ENCODE measurements at regions not wholly inside any gene's neighbourhood (a gene's known extent, or its start where the extent isn't known, plus 50 kb on each side); places are given as distances from the start of the nearest gene placed in this dataset.

GRCh38 chr3:124588036-124588435 is 142.2 kb upstream of the UMPS start:
- DNase-seq (ENCODE audit: low spot score) (no peak), FAIRE-seq (no peak), ATAC-seq (no peak)
- Histone ChIP-seq H3K4me2 (ENCODE audit: low read depth, low read length) (no peak overlapping the region), H3K27ac (ENCODE audit: extremely low read length, insufficient read depth, low read length) (no peak overlapping the region), H3K9ac (ENCODE audit: insufficient read depth, low read depth, low read length) (no peak overlapping the region), H2AFZ (ENCODE audit: low read length) (no peak overlapping the region), H4K20me1 (ENCODE audit: insufficient read depth, low read length) (no peaks in the 10 kb centered on the region), H3K36me3 (replicated peaks in 1 of 2; ENCODE audit: control insufficient read depth in 1 of 2, insufficient read depth in 2 of 2, low read length in 2 of 2) (no peaks in the 10 kb centered on the region), H3K9me3 (ENCODE audit: low read length) (no peaks in the 10 kb centered on the region), H3K4me3 (replicated peaks in 1 of 3; ENCODE audit: insufficient read depth in 1 of 3, low read depth in 2 of 3, low read length in 3 of 3) (no peak overlapping the region), H3K79me2 (ENCODE audit: insufficient read depth, low read length) (peaks cover 42% of the 10 kb centered on the region), H3K4me1 (ENCODE audit: insufficient read depth, low read length) (peaks cover 63% of the 10 kb centered on the region), H3K27me3 (ENCODE audit: control insufficient read depth in 1 of 2, insufficient read depth in 2 of 2, low read length in 2 of 2) (no peaks in the 10 kb centered on the region; a peak in 1 of 5 replicates)
- intact Hi-C loops (cut with micrococcal nuclease; ENCODE audit: unreplicated experiment) (loop anchor here (5.0 kb wide), 1 partner anchor 49 kb away; no protein-coding TSS in a partner anchor), in situ Hi-C loops (cut with HindIII; ENCODE audit: extremely low pct_ligation_motif_present, low pct_unique_long_range_greater_than_20kb) (loop anchor here (5.0 kb wide), 1 partner anchor 34 kb away; no protein-coding TSS in a partner anchor)
- ChIA-PET POLR2A (no interaction called here), CTCF (ENCODE audit: low intra/inter-chr PET ratio, low total read pairs) (no interaction called here)
- WGBS (ENCODE audit: low lambda C conversion rate) = 100% methylated on average over 1 of the region's 1 CpG
- TF ChIP-seq, protein P1, sequence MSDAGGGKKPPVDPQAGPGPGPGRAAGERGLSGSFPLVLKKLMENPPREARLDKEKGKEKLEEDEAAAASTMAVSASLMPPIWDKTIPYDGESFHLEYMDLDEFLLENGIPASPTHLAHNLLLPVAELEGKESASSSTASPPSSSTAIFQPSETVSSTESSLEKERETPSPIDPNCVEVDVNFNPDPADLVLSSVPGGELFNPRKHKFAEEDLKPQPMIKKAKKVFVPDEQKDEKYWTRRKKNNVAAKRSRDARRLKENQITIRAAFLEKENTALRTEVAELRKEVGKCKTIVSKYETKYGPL (CRISPR knock-in tag; IDR thresholded peaks at IDR 0.05) = no peak
- TF ChIP-seq ZNF775 (CRISPR knock-in tag; IDR thresholded peaks at IDR 0.05; ENCODE audit: borderline replicate concordance) (no peak), NFYB (CRISPR knock-in tag; IDR thresholded peaks at IDR 0.05) (no peak), ZNF703 (CRISPR knock-in tag; IDR thresholded peaks at IDR 0.05; ENCODE audit: borderline replicate concordance) (no peak), TFDP2 (CRISPR knock-in tag; IDR thresholded peaks at IDR 0.05) (no peak), RCOR2 (CRISPR knock-in tag; IDR thresholded peaks at IDR 0.05) (no peak), ZNF567 (CRISPR knock-in tag; IDR thresholded peaks at IDR 0.05; ENCODE audit: borderline replicate concordance) (no peak), ZNF503 (CRISPR knock-in tag; IDR thresholded peaks at IDR 0.05) (no peak)
- TF ChIP-seq, protein P2, sequence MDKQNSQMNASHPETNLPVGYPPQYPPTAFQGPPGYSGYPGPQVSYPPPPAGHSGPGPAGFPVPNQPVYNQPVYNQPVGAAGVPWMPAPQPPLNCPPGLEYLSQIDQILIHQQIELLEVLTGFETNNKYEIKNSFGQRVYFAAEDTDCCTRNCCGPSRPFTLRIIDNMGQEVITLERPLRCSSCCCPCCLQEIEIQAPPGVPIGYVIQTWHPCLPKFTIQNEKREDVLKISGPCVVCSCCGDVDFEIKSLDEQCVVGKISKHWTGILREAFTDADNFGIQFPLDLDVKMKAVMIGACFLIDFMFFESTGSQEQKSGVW (CRISPR knock-in tag; IDR thresholded peaks at IDR 0.05; ENCODE audit: borderline replicate concordance) = no peak
- BruUV-seq (replicated peaks) = no TSS peak

Measured in HepG2 (cell line).